Common myeloid progenitor, CD34-positive (primary cell): ENCODE measurements at regions not wholly inside any gene's neighbourhood (a gene's known extent, or its start where the extent isn't known, plus 50 kb on each side); places are given as distances from the start of the nearest gene placed in this dataset.

Experiments used
- CTCF ChIA-PET: fragments of 350-600 bp; sonication (Branson Sonifier 250); formaldehyde crosslinking; loops from one replicate; lab custom pipeline; 2021; ENCODE audit warnings: antibody characterized with exemption; lab: Charles Lee
- POLR2A ChIA-PET: fragments of 350-600 bp; sonication (Branson Sonifier 250); formaldehyde crosslinking; loops from one replicate; lab custom pipeline; 2021; ENCODE audit warnings: antibody characterized with exemption; lab: Charles Lee
- DNase-seq, 3 donors: peaks; one replicate each; pipeline versions ENCODE4 v3.0.0 to v3.0.0-alpha.2; 2013
- H3K27ac ChIP-seq, 2 experiments: 1 replicate in 1 of 2; 2 replicates in 1 of 2; pipeline ENCODE4 v1.7.0; 2013; ENCODE audit warnings: inconsistent platforms in 2 of 2, low read length in 2 of 2, mild to moderate bottlenecking in 2 of 2, low read depth in 1 of 2, moderate library complexity in 1 of 2; ENCODE audit not compliant: severe bottlenecking in 2 of 2, insufficient read depth in 1 of 2, poor library complexity in 1 of 2
- H3K27me3 ChIP-seq, 5 experiments: replicated peaks in 2 of 5; 1 replicate in 3 of 5; 2 replicates in 2 of 5; pipeline versions ENCODE4 v1.6.1 to v1.7.0; 2013; ENCODE audit warnings: low read length in 4 of 5, mild to moderate bottlenecking in 2 of 5, moderate library complexity in 2 of 5, inconsistent platforms in 1 of 5; ENCODE audit not compliant: insufficient read depth in 5 of 5, control insufficient read depth in 4 of 5
- H3K36me3 ChIP-seq, 4 experiments: 1 replicate in 2 of 4; 2 replicates in 2 of 4; pipeline versions ENCODE4 v1.6.1 to v1.7.0; 2013; ENCODE audit warnings: low read length in 3 of 4, control low read depth in 1 of 4, mild to moderate bottlenecking in 1 of 4; ENCODE audit not compliant: control insufficient read depth in 4 of 4, insufficient read depth in 4 of 4
- H3K4me1 ChIP-seq, 4 experiments: 1 replicate in 3 of 4; 2 replicates in 1 of 4; pipeline versions ENCODE4 v1.6.1 to v1.7.1; 2013; ENCODE audit warnings: low read length in 3 of 4, mild to moderate bottlenecking in 3 of 4, control low read depth in 1 of 4, inconsistent platforms in 1 of 4, moderate library complexity in 1 of 4; ENCODE audit not compliant: control insufficient read depth in 4 of 4, insufficient read depth in 4 of 4; ENCODE audit errors: control extremely low read depth in 1 of 4
- H3K4me3 ChIP-seq, 7 experiments: 1 replicate in 4 of 7; 2 replicates in 3 of 7; pipeline versions ENCODE4 v1.5.1 to v1.7.0; 2013; ENCODE audit warnings: mild to moderate bottlenecking in 7 of 7, low read length in 6 of 7, moderate library complexity in 6 of 7, inconsistent platforms in 2 of 7, low read depth in 2 of 7, control low read depth in 1 of 7; ENCODE audit not compliant: insufficient read depth in 4 of 7, control insufficient read depth in 1 of 7; ENCODE audit errors: extremely low read depth in 1 of 7
- H3K9me3 ChIP-seq, 5 experiments: 1 replicate in 4 of 5; 2 replicates in 1 of 5; pipeline versions ENCODE4 v1.6.1 to v1.7.1; 2013; ENCODE audit warnings: low read length in 4 of 5, mild to moderate bottlenecking in 2 of 5, inconsistent platforms in 1 of 5, low read depth in 1 of 5, moderate library complexity in 1 of 5; ENCODE audit not compliant: control insufficient read depth in 4 of 5, insufficient read depth in 2 of 5; ENCODE audit errors: control extremely low read depth in 1 of 5
- WGBS: methylation state at CpG from one replicate; pipeline ENCODE4 v1.1.5; 2013; ENCODE audit not compliant: insufficient coverage; 5-methylcytosine and 5-hydroxymethylcytosine counted together

GRCh38 chr6:168128631-168129291 lies 49.7 kb upstream of the FRMD1 start:
- peaks cover 0 to 12% (median 0%) of the 10 kb centered on the region in 4 experiments for H3K4me1 ChIP-seq
- WGBS = 92% methylated on average over 17 of the region's 27 CpGs
- POLR2A ChIA-PET = no interaction called here
- DNase-seq = no peak
- no peak overlapping the region for H3K4me3 ChIP-seq
- H3K27ac ChIP-seq = no peak overlapping the region
- CTCF ChIA-PET = interaction anchor here (1.0 kb wide), 1 partner anchor 20 kb away, joined by 3 read pairs; no protein-coding TSS in a partner anchor
- peaks cover 0 to 44% (median 20%) of the 10 kb centered on the region in 5 experiments for H3K27me3 ChIP-seq
- no peaks in the 10 kb centered on the region for H3K36me3 ChIP-seq
- no peaks in the 10 kb centered on the region for H3K9me3 ChIP-seq
